Type B pancreatic cell (in vitro differentiated cells): ENCODE measurements at regions not wholly inside any gene's neighbourhood (a gene's known extent, or its start where the extent isn't known, plus 50 kb on each side); places are given as distances from the start of the nearest gene placed in this dataset.

Source experiments
- DNase-seq: peaks from one replicate; pipeline ENCODE4 v3.0.0; 2021; ENCODE audit warnings: mixed read lengths; ENCODE audit not compliant: unreplicated experiment; ENCODE audit errors: extremely low spot score
- H3K27ac Mint-ChIP-seq: 2 replicates; pipeline ENCODE4 v1.8.0; 2021; ENCODE audit warnings: mild to moderate bottlenecking, mixed read lengths
- H3K27me3 Mint-ChIP-seq: 2 replicates; pipeline ENCODE4 v1.8.0; 2021; ENCODE audit warnings: mixed read lengths
- H3K36me3 Mint-ChIP-seq: 2 replicates; pipeline ENCODE4 v1.8.0; 2021; ENCODE audit warnings: mixed read lengths
- H3K4me1 Mint-ChIP-seq: one replicate; pipeline ENCODE4 v1.8.0; 2021; ENCODE audit warnings: mixed read lengths; ENCODE audit not compliant: unreplicated experiment
- H3K4me3 Mint-ChIP-seq: 2 replicates; pipeline ENCODE4 v1.8.0; 2021; ENCODE audit warnings: mild to moderate bottlenecking, mixed read lengths
- H3K9me3 Mint-ChIP-seq: 2 replicates; pipeline ENCODE4 v1.8.0; 2021; ENCODE audit warnings: mixed read lengths
- TF ChIP-seq, protein P1 (sequence below): fragments of 200-600 bp; sonication (generic); conservative IDR thresholded peaks from 2 replicates; pipeline ENCODE4 v1.5.0; 2021; ENCODE audit warnings: antibody characterized with exemption, mild to moderate bottlenecking

- Mint-ChIP-seq H3K27ac (no peak overlapping the region), H3K36me3 (no peaks in the 10 kb centered on the region), H3K27me3 (peaks cover 3% of the 10 kb centered on the region), H3K4me3 (no peak overlapping the region), H3K4me1 (peaks cover 9% of the 10 kb centered on the region), H3K9me3 (no peaks in the 10 kb centered on the region)
- TF ChIP-seq, protein P1, sequence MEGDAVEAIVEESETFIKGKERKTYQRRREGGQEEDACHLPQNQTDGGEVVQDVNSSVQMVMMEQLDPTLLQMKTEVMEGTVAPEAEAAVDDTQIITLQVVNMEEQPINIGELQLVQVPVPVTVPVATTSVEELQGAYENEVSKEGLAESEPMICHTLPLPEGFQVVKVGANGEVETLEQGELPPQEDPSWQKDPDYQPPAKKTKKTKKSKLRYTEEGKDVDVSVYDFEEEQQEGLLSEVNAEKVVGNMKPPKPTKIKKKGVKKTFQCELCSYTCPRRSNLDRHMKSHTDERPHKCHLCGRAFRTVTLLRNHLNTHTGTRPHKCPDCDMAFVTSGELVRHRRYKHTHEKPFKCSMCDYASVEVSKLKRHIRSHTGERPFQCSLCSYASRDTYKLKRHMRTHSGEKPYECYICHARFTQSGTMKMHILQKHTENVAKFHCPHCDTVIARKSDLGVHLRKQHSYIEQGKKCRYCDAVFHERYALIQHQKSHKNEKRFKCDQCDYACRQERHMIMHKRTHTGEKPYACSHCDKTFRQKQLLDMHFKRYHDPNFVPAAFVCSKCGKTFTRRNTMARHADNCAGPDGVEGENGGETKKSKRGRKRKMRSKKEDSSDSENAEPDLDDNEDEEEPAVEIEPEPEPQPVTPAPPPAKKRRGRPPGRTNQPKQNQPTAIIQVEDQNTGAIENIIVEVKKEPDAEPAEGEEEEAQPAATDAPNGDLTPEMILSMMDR, result no peak
- DNase-seq, result no peak
Observed at GRCh38 chr1:96487394-96487793, 234.2 kb upstream of the PTBP2 start.

GRCh38 chr1:96487971-96488370 is 233.6 kb upstream of the PTBP2 start:
- Mint-ChIP-seq H3K9me3 (no peaks in the 10 kb centered on the region), H3K4me1 (peaks cover 7% of the 10 kb centered on the region), H3K4me3 (no peak overlapping the region), H3K27ac (no peak overlapping the region), H3K36me3 (no peaks in the 10 kb centered on the region), H3K27me3 (peaks cover 3% of the 10 kb centered on the region)
- no peak for DNase-seq
- TF ChIP-seq, protein P1, result no peak

DNA sequence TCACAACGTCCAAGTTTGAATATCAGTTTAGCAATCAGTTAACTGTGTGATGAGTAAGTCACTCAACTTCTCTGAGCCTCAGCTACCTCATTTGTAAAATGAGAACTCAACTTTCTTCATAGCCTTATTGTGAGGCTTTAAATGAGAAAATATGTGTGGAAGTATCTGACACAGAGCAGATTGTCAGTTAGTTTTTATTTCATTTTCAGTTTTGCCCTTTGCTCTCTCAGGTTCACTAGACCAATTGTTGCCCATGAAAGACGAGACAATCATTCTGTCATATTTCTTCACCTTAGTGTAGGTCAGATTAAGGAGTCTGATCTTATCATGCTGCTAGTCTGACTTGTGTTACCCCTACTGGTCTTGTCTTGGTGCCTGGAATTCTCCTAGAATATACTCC is 232.8 kb upstream of the PTBP2 start:
- Mint-ChIP-seq H3K27me3 (peaks cover 3% of the 10 kb centered on the region), H3K4me1 (peaks cover 7% of the 10 kb centered on the region), H3K27ac (no peak overlapping the region), H3K4me3 (no peak overlapping the region), H3K36me3 (no peaks in the 10 kb centered on the region), H3K9me3 (no peaks in the 10 kb centered on the region)
- no peak for DNase-seq
- TF ChIP-seq, protein P1, result no peak

DNA sequence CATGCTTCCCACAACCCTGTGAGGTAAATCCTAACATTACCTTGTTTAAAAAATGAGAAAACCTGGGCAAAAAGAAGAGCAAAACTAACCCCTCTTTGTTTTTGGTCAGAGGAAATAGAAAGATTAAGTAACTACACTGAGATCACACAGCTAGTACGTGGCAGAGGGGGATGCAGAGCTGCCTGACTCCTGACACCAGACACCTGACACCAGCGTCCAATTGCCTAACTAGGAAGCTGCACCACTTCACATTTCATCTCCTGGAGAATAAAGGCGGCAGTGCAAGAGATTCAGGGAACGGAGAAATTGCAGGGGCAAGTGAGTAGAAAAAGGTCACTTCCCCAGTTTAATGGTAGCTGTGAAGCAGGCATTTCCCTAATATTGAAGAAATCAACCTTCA is 229.3 kb upstream of the PTBP2 start:
- H3K27ac Mint-ChIP-seq, result no peak overlapping the region
- peaks cover 7% of the 10 kb centered on the region for H3K4me1 Mint-ChIP-seq
- DNase-seq, result no peak
- no peaks in the 10 kb centered on the region for H3K36me3 Mint-ChIP-seq
- H3K27me3 Mint-ChIP-seq, result no peaks in the 10 kb centered on the region
- no peak overlapping the region for H3K4me3 Mint-ChIP-seq
- TF ChIP-seq, protein P1, result no peak
- no peaks in the 10 kb centered on the region for H3K9me3 Mint-ChIP-seq

DNA sequence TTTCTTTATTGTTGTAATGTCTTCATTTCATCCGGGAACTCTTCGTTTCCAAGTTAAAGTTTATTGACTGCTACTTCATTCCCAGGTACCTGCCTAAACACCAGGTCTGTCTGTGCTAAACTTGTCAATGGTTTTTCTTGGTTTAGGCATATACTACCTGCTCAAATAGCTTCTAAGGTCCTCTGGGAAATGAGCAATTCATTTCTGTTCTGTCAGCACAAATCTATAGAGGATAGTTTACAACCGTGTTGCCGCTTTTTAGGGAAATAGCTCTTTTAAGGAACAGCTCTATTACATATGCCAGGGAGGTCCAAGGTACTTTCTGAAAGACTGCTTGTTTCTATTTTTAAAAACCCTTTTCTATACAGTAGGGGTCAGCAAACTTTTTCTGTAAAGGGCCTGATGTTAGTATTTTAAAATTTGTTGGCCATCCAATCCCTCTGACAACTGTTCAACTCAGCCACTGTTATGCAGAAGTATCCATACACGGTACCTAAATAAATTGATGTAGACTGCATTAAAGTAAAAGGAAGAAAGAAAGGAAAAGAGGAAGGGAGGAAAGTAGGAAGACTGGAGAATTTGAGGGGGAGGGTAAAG is 222.7 kb upstream of the PTBP2 start:
- TF ChIP-seq, protein P1, result no peak
- Mint-ChIP-seq H3K4me1 (peaks cover 5% of the 10 kb centered on the region), H3K4me3 (no peak overlapping the region), H3K27ac (no peak overlapping the region), H3K9me3 (no peaks in the 10 kb centered on the region), H3K27me3 (no peaks in the 10 kb centered on the region), H3K36me3 (no peaks in the 10 kb centered on the region)
- DNase-seq, result no peak

- Mint-ChIP-seq H3K27me3 (no peaks in the 10 kb centered on the region), H3K4me3 (no peak overlapping the region), H3K36me3 (no peaks in the 10 kb centered on the region), H3K9me3 (no peaks in the 10 kb centered on the region), H3K27ac (no peak overlapping the region), H3K4me1 (peaks cover 8% of the 10 kb centered on the region)
- TF ChIP-seq, protein P1, result no peak
- no peak for DNase-seq
Observed at GRCh38 chr1:96508233-96508632, 213.4 kb upstream of the PTBP2 start.
